ENCODE measurements at regions not wholly inside any gene's neighbourhood (a gene's known extent, or its start where the extent isn't known, plus 50 kb on each side); places are given as distances from the start of the nearest gene placed in this dataset.

DNA sequence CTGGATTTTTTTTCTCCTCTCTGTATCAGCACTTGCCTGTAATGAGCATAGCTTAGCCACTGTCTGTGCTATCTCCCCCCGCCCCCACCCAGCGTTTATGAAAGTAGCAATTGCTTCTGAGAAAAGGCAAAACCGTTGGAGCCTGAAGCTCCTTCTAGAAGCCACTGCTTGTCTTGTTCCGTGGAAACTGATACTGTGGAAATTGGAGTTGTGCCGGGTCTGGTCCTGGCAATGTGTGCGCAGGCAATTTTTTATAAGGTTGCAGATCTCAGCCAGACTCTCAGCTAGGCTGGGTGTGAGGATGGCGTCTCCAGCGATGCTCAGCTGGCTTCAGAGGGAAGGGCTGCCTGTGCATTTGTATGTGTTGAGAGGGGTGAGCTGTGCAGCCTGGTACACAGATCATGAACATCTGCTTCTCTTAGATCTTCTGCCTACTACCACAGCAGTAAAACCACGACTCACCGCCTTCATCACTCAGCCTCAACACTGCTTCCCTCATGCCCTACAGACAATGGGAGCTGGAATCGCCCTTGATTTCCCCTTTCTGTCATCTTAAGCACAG is 72.4 kb upstream of the GTSF1L start:
- TF ChIP-seq, protein P1, sequence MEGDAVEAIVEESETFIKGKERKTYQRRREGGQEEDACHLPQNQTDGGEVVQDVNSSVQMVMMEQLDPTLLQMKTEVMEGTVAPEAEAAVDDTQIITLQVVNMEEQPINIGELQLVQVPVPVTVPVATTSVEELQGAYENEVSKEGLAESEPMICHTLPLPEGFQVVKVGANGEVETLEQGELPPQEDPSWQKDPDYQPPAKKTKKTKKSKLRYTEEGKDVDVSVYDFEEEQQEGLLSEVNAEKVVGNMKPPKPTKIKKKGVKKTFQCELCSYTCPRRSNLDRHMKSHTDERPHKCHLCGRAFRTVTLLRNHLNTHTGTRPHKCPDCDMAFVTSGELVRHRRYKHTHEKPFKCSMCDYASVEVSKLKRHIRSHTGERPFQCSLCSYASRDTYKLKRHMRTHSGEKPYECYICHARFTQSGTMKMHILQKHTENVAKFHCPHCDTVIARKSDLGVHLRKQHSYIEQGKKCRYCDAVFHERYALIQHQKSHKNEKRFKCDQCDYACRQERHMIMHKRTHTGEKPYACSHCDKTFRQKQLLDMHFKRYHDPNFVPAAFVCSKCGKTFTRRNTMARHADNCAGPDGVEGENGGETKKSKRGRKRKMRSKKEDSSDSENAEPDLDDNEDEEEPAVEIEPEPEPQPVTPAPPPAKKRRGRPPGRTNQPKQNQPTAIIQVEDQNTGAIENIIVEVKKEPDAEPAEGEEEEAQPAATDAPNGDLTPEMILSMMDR (IDR thresholded peaks at IDR 0.05; ENCODE audit: low read depth, low read length): no peak
- no peak for TF ChIP-seq EZH2phosphoT487 (IDR thresholded peaks at IDR 0.05; ENCODE audit: low read depth)

Measured in OCI-LY3 (cell line).